Stomach (tissue), 8 donors: ENCODE measurements at regions not wholly inside any gene's neighbourhood (a gene's known extent, or its start where the extent isn't known, plus 50 kb on each side); places are given as distances from the start of the nearest gene placed in this dataset.

ENCODE experiments used
- DNase-seq, 2 donors: peaks; one replicate each; pipeline versions ENCODE4 v3.0.0 to v3.0.0-alpha.2; 2013 to 2019
- H3K27ac ChIP-seq, 5 donors: fragments of 200-600 bp in 4 of 5; sonication (generic) in 4 of 5; one replicate each; pipeline ENCODE4 v1.5.1; 2013 to 2019; ENCODE audit warnings: mild to moderate bottlenecking in 1 of 5, moderate library complexity in 1 of 5
- H3K27me3 ChIP-seq, 3 donors: fragments of 200-600 bp; sonication (generic); one replicate each; pipeline ENCODE4 v1.5.1; 2017 to 2019; ENCODE audit warnings: mixed run types in 1 of 3
- H3K36me3 ChIP-seq, 4 donors: fragments of 200-600 bp; sonication (generic); 1 replicate in 3 of 4; 2 replicates in 1 of 4; pipeline ENCODE4 v1.5.1; 2016 to 2019
- H3K4me1 ChIP-seq, 4 donors: fragments of 200-600 bp; sonication (generic); one replicate each; pipeline ENCODE4 v1.5.1; 2016 to 2019
- H3K4me3 ChIP-seq, 4 donors: fragments of 200-600 bp; sonication (generic) in 3 of 4; one replicate each; pipeline ENCODE4 v1.5.1; 2016 to 2019; ENCODE audit warnings: mild to moderate bottlenecking in 1 of 4
- H3K9me3 ChIP-seq, 4 donors: fragments of 200-600 bp; sonication (generic); one replicate each; pipeline ENCODE4 v1.5.1; 2016 to 2019
- CTCF ChIP-seq, 7 experiments: fragments of 450-650 bp in 4 of 7; fragments of 200-600 bp in 3 of 7; sonication (generic) in 3 of 7; IDR thresholded peaks; one replicate each; pipeline ENCODE4 v1.5.1; 2016 to 2019; ENCODE audit warnings: antibody characterized with exemption in 7 of 7, control low read depth in 2 of 7, mild to moderate bottlenecking in 1 of 7
- EP300 ChIP-seq: sonication (generic); formaldehyde crosslinking; IDR thresholded peaks from one replicate; pipeline ENCODE4 v1.6.1; 2017; ENCODE audit warnings: antibody characterized with exemption
- POLR2A ChIP-seq, 4 donors: fragments of 450-650 bp; IDR thresholded peaks; one replicate each; pipeline ENCODE4 v1.6.1; 2016; ENCODE audit warnings: antibody characterized with exemption in 4 of 4, control low read depth in 2 of 4, mild to moderate bottlenecking in 1 of 4, moderate library complexity in 1 of 4
- POLR2AphosphoS5 ChIP-seq, 3 donors: sonication (generic); formaldehyde crosslinking; IDR thresholded peaks; one replicate each; pipeline ENCODE4 v1.6.1; 2016; ENCODE audit warnings: antibody characterized with exemption in 3 of 3
- WGBS, 5 donors: extraction: QIAGEN DNeasy Blood & Tissue Kit in 3 of 5; methylation state at CpG; one replicate each; pipeline versions ENCODE4 v1.1.5 to v1.1.7; 2013 to 2018; 5-methylcytosine and 5-hydroxymethylcytosine counted together
- intact Hi-C: fragments of 100-400 bp; cut with DNase I; formaldehyde crosslinking; loops from one replicate; pipeline ENCODE4 v1.15.1; 2023; ENCODE audit warnings: low total_unique reads
- donor health status: healthy with polysubstance abuse.
- donor health status: Bipolar disorder and iron deficiency.
- donor health status: healthy.

GRCh38 chr7:80379034-80379982, 132.6 kb downstream of the GNAT3 start:
- Histone ChIP-seq H3K27ac (no peak overlapping the region), H3K27me3 (no peaks in the 10 kb centered on the region), H3K4me3 (no peak overlapping the region), H3K36me3 (no peaks in the 10 kb centered on the region), H3K9me3 (no peaks in the 10 kb centered on the region), H3K4me1 (peaks cover 0 to 16% (median 5%) of the 10 kb centered on the region in 4 donors)
- intact Hi-C loops = no loop called here
- no peak for TF ChIP-seq CTCF (IDR thresholded peaks at IDR 0.05)
- no peak for TF ChIP-seq EP300
- TF ChIP-seq POLR2A (IDR thresholded peaks at IDR 0.05) = no peak
- TF ChIP-seq POLR2AphosphoS5 (IDR thresholded peaks at IDR 0.05) = no peak
- peak in 1 of 2 donors; percentile 28 for DNase-seq
- 69 to 82% (median 76%) methylated on average over 3 of the region's 3 CpGs for WGBS, 5 donors

GRCh38 chr7:80374321-80374720, 137.5 kb downstream of the GNAT3 start:
- Histone ChIP-seq H3K36me3 (no peaks in the 10 kb centered on the region), H3K27me3 (no peaks in the 10 kb centered on the region), H3K4me3 (no peak overlapping the region), H3K9me3 (no peaks in the 10 kb centered on the region), H3K27ac (no peak overlapping the region), H3K4me1 (peaks cover 0 to 10% (median 1%) of the 10 kb centered on the region in 4 donors)
- no peak for DNase-seq
- TF ChIP-seq EP300 (no peak), POLR2AphosphoS5 (IDR thresholded peaks at IDR 0.05) (no peak), POLR2A (IDR thresholded peaks at IDR 0.05) (no peak)
- intact Hi-C loops = no loop called here
- 56 to 82% (median 67%) methylated on average over 4 of the region's 4 CpGs for WGBS, 5 donors

GRCh38 chr7:80373429-80374032, 138.3 kb downstream of the GNAT3 start:
- H3K4me3 ChIP-seq = no peak overlapping the region
- no peaks in the 10 kb centered on the region for H3K9me3 ChIP-seq
- peaks cover 0 to 2% (median 0%) of the 10 kb centered on the region in 4 donors for H3K4me1 ChIP-seq
- no peaks in the 10 kb centered on the region for H3K36me3 ChIP-seq
- intact Hi-C loops = no loop called here
- no peak overlapping the region for H3K27ac ChIP-seq
- no peak for DNase-seq
- no peaks in the 10 kb centered on the region for H3K27me3 ChIP-seq
- 52 to 73% (median 61%) methylated on average over 4 of the region's 4 CpGs for WGBS, 5 donors
- TF ChIP-seq EP300 = no peak
- TF ChIP-seq CTCF (IDR thresholded peaks at IDR 0.05) = no peak
- TF ChIP-seq POLR2AphosphoS5 (IDR thresholded peaks at IDR 0.05) = no peak
- TF ChIP-seq POLR2A (IDR thresholded peaks at IDR 0.05) = no peak

GRCh38 chr7:80372415-80372814, 139.4 kb downstream of the GNAT3 start:
- 77 to 87% (median 83%) methylated on average over 2 of the region's 2 CpGs for WGBS, 5 donors
- DNase-seq = no peak
- no peaks in the 10 kb centered on the region for H3K36me3 ChIP-seq
- H3K4me3 ChIP-seq = no peak overlapping the region
- intact Hi-C loops = no loop called here
- H3K27me3 ChIP-seq = no peaks in the 10 kb centered on the region
- H3K4me1 ChIP-seq = no peaks in the 10 kb centered on the region
- no peak overlapping the region for H3K27ac ChIP-seq
- no peak for TF ChIP-seq POLR2AphosphoS5 (IDR thresholded peaks at IDR 0.05)
- no peak for TF ChIP-seq POLR2A (IDR thresholded peaks at IDR 0.05)
- TF ChIP-seq EP300 = no peak
- no peak for TF ChIP-seq CTCF (IDR thresholded peaks at IDR 0.05)
- H3K9me3 ChIP-seq = no peaks in the 10 kb centered on the region
